ENCODE measurements at regions not wholly inside any gene's neighbourhood (a gene's known extent, or its start where the extent isn't known, plus 50 kb on each side); places are given as distances from the start of the nearest gene placed in this dataset.

GRCh38 chr9:522190-522589 is 307.5 kb downstream of the DOCK8 start:
- TF ChIP-seq POLR2A (IDR thresholded peaks at IDR 0.05; ENCODE audit: low read depth, low read length) (no peak), POLR2AphosphoS5 (IDR thresholded peaks at IDR 0.05; ENCODE audit: low read depth, low read length) (no peak)

Data from GM12891 (cell line).